ENCODE measurements at regions not wholly inside any gene's neighbourhood (a gene's known extent, or its start where the extent isn't known, plus 50 kb on each side); places are given as distances from the start of the nearest gene placed in this dataset.

- no peak overlapping the region for H3K4me2 ChIP-seq (ENCODE audit: low read length)
- H3K79me2 ChIP-seq (ENCODE audit: insufficient read depth, low read depth, low read length) = no peaks in the 10 kb centered on the region
- H4K20me1 ChIP-seq (ENCODE audit: insufficient read depth, low read length) = no peaks in the 10 kb centered on the region
- no peaks in the 10 kb centered on the region for H3K9me3 ChIP-seq (ENCODE audit: low read length)
- ChIA-PET CTCF (ENCODE audit: unreplicated experiment) (no interaction called here), POLR2A (no interaction called here)
- no peak for TF ChIP-seq EZH2phosphoT487 (IDR thresholded peaks at IDR 0.05; ENCODE audit: borderline replicate concordance, low read depth, low read length)
- TF ChIP-seq, protein P1, sequence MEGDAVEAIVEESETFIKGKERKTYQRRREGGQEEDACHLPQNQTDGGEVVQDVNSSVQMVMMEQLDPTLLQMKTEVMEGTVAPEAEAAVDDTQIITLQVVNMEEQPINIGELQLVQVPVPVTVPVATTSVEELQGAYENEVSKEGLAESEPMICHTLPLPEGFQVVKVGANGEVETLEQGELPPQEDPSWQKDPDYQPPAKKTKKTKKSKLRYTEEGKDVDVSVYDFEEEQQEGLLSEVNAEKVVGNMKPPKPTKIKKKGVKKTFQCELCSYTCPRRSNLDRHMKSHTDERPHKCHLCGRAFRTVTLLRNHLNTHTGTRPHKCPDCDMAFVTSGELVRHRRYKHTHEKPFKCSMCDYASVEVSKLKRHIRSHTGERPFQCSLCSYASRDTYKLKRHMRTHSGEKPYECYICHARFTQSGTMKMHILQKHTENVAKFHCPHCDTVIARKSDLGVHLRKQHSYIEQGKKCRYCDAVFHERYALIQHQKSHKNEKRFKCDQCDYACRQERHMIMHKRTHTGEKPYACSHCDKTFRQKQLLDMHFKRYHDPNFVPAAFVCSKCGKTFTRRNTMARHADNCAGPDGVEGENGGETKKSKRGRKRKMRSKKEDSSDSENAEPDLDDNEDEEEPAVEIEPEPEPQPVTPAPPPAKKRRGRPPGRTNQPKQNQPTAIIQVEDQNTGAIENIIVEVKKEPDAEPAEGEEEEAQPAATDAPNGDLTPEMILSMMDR (conservative IDR thresholded peaks at IDR 0.05; ENCODE audit: low read length) = no peak
- H3K27ac ChIP-seq (ENCODE audit: low read depth, low read length, poor library complexity, severe bottlenecking) = no peak overlapping the region
- no peak overlapping the region for H2AFZ ChIP-seq (ENCODE audit: low read length)
- no TSS peak for BruUV-seq (replicated peaks)
- no peaks in the 10 kb centered on the region for H3K36me3 ChIP-seq (ENCODE audit: insufficient read depth, low read length)
- no peak for DNase-seq (ENCODE audit: low spot score)
- no peaks in the 10 kb centered on the region for H3K9me2 ChIP-seq (ENCODE audit: insufficient read depth, low read length)
- H3K4me1 ChIP-seq (ENCODE audit: insufficient read depth, low read length, poor library complexity, severe bottlenecking) = no peaks in the 10 kb centered on the region
- no peak overlapping the region for H3K4me3 ChIP-seq (ENCODE audit: low read depth, low read length, poor library complexity, severe bottlenecking)
- intact Hi-C loops (cut with micrococcal nuclease; ENCODE audit: unreplicated experiment) = no loop called here
Measured at GRCh38 chr1:38724160-38725131, 135.1 kb downstream of the RRAGC start.

DNA sequence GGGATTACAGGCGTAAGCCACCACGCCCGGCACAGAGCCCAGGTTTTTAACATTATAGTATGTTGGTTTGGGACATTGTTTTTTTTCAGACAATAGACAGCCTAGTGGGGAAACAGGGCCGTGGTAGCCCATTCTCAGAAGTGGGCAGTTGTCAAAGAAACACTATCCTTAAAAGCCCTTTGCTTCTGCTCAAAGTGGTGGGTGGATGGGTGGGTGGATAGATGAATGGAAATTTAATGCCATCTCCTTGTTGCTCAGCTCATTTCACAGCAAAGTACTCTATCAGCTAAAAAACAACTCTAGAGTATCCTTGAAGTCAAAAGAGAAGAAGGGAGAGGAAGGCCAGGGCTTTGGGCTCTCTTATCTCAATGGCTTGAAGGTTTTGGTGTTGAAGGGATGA, 137.8 kb downstream of the RRAGC start:
- Histone ChIP-seq H3K4me3 (ENCODE audit: low read depth, low read length, poor library complexity, severe bottlenecking) (no peak overlapping the region), H3K9me3 (ENCODE audit: low read length) (no peaks in the 10 kb centered on the region), H3K36me3 (ENCODE audit: insufficient read depth, low read length) (no peaks in the 10 kb centered on the region), H3K4me2 (ENCODE audit: low read length) (no peak overlapping the region), H3K9me2 (ENCODE audit: insufficient read depth, low read length) (no peaks in the 10 kb centered on the region), H4K20me1 (ENCODE audit: insufficient read depth, low read length) (no peaks in the 10 kb centered on the region), H3K27ac (ENCODE audit: low read depth, low read length, poor library complexity, severe bottlenecking) (no peak overlapping the region), H3K79me2 (ENCODE audit: insufficient read depth, low read depth, low read length) (no peaks in the 10 kb centered on the region), H2AFZ (ENCODE audit: low read length) (no peak overlapping the region), H3K4me1 (ENCODE audit: insufficient read depth, low read length, poor library complexity, severe bottlenecking) (no peaks in the 10 kb centered on the region)
- ChIA-PET CTCF (ENCODE audit: unreplicated experiment) (no interaction called here), POLR2A (no interaction called here)
- TF ChIP-seq EZH2phosphoT487 (IDR thresholded peaks at IDR 0.05; ENCODE audit: borderline replicate concordance, low read depth, low read length) = no peak
- TF ChIP-seq, protein P1 (conservative IDR thresholded peaks at IDR 0.05; ENCODE audit: low read length) = no peak
- intact Hi-C loops (cut with micrococcal nuclease; ENCODE audit: unreplicated experiment) = no loop called here
- no peak for DNase-seq (ENCODE audit: low spot score)
- no TSS peak for BruUV-seq (replicated peaks)

DNA sequence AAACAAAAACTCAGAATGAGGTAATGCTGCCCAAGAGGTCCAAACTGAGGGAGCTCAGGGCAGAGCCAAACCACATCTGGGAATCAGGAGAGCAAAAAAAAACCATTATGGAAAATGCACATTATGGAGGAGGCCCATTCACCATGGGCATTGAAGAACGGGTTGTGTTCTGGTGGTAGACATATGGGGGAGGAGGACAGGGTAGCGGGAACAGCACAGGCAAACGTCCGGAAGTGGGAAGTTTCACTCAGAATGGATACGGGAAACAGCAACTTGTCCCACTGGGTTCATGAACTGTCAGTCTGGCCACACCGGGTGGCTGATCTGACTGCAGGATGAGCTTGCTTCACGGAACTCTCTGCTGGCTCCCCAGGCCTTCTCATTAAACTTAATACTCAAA, 139.7 kb downstream of the RRAGC start:
- H3K9me2 ChIP-seq (ENCODE audit: insufficient read depth, low read length) = no peaks in the 10 kb centered on the region
- TF ChIP-seq, protein P1 (conservative IDR thresholded peaks at IDR 0.05; ENCODE audit: low read length) = no peak
- no peak for TF ChIP-seq EZH2phosphoT487 (IDR thresholded peaks at IDR 0.05; ENCODE audit: borderline replicate concordance, low read depth, low read length)
- no peak overlapping the region for H3K27ac ChIP-seq (ENCODE audit: low read depth, low read length, poor library complexity, severe bottlenecking)
- no peak overlapping the region for H3K4me2 ChIP-seq (ENCODE audit: low read length)
- H3K36me3 ChIP-seq (ENCODE audit: insufficient read depth, low read length) = no peaks in the 10 kb centered on the region
- no peaks in the 10 kb centered on the region for H3K9me3 ChIP-seq (ENCODE audit: low read length)
- no peaks in the 10 kb centered on the region for H3K79me2 ChIP-seq (ENCODE audit: insufficient read depth, low read depth, low read length)
- no TSS peak for BruUV-seq (replicated peaks)
- intact Hi-C loops (cut with micrococcal nuclease; ENCODE audit: unreplicated experiment) = no loop called here
- no peaks in the 10 kb centered on the region for H3K4me1 ChIP-seq (ENCODE audit: insufficient read depth, low read length, poor library complexity, severe bottlenecking)
- ChIA-PET POLR2A (no interaction called here), CTCF (ENCODE audit: unreplicated experiment) (no interaction called here)
- no peaks in the 10 kb centered on the region for H4K20me1 ChIP-seq (ENCODE audit: insufficient read depth, low read length)
- H3K4me3 ChIP-seq (ENCODE audit: low read depth, low read length, poor library complexity, severe bottlenecking) = no peak overlapping the region
- H2AFZ ChIP-seq (ENCODE audit: low read length) = no peak overlapping the region
- no peak for DNase-seq (ENCODE audit: low spot score)
